GM19455 (cell line): ENCODE measurements at regions not wholly inside any gene's neighbourhood (a gene's known extent, or its start where the extent isn't known, plus 50 kb on each side); places are given as distances from the start of the nearest gene placed in this dataset.

Source experiments
- ATAC-seq: cut with Tn5 transposase; IDR thresholded peaks from one replicate; pipeline ENCODE4 v1.9.1; 2021; ENCODE audit not compliant: unreplicated experiment

DNA sequence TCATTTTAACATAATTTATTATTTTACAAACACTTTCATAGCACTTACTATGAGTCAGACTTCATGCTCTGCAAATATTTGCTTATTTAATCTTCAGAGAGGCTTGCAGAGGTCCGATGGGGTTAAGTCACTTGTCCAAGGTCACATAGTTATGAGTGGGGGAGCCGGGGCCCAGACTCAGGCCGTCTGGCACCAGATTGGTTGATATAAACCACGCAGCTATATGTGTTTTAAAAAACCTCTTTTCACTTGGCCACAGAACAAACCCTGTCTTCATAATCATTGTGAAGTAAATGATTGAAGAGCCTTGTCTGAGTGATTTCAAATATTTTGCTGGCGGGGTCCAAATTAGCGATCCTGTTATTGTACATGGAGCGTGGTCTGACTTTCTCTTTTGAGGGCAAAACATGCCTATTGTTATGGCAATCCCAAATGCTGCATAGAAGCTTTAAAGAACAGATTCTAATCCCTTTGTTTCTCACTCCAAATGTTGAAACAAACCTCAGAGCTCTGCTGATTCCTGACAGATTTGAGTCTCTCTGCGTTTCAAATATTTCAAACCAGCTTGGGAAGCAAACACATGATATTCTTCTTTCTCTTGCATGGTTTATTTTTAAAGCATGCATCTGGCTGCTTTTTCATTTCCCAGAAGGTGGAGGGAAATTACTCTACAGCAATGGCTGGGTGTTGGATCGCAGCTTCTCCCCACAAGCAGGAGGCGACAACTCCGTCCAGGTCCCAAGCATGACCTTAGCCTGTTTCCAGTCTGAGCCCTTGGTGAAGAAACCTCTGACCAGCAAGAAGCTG is 142.4 kb downstream of the DDX1 start:
- ATAC-seq: no peak

DNA sequence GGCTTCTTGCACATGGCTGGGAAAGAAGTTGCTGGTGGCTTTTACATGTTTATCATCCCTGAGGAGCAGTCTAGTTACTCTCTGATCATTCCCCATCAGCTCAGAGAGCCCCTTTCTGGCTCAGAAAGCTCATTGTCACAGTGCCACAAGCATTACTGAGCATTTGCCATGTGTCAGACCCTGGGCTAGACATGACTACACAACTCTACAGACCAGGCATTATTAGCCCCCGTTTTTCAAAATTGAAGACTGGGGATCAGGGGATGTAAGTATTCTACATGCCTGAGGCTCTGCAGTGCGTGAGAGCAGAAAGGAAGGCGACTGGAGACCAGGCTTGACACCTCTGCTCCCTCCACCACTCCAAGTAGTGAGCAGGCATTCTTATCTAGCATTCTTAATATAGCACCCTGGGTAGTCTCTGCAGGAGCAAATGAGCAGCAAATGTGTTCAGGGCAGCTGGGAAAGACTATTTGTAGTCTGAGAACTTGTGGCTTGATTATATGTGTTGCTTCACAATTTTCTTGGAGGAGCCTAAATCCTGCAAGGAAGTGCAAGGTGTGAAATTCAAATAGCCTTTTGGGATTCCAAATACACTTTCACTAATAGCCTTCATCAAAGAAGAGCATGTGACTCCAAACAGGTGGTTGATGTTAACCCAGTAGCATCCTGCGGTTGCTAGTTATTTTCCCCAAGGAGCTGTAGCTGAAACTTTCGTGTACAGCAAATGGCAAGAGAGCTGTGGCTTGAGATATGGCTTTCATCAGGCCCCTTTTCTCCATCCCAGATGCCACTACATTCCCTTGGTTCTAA is 143.2 kb downstream of the DDX1 start:
- no peak for ATAC-seq

DNA sequence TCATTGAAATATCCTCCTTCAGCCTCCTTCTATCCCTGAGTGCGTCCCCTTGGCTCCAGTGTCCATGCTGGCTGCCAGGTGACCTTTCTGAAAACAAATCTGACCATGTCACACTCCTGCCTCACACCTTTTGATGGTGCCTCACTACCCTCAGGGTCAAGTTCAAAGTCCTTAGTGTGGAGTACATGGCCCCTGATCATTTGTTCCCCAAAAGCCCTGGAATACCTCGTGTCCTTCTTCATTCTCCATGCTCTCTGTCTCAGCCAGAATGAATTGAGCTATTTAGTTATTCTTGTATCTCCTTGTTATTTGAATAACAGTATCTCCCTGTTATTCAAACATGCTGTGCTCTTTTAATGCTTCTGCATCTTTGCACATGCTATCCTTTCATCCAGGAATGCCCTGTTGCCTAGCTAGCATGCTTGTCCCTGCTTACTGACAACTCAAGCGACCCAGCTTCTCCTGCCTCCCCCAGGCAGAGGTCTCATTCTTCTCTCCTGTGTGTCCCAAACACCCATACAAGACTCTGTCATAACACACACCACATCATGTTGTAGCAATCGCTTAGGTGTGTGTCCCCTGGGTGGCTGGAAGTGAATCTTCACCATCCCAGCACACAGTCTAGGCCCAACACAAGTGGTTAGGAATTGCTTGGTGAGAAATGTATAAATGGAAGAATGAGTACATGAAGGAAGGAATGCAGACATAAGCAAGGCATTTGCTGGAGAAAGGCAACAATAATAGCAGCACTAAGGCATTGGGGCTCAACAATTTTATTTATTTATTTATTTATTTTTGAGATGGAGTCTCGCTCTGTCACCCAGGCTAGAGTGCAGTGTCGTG is 144.0 kb downstream of the DDX1 start:
- no peak for ATAC-seq

DNA sequence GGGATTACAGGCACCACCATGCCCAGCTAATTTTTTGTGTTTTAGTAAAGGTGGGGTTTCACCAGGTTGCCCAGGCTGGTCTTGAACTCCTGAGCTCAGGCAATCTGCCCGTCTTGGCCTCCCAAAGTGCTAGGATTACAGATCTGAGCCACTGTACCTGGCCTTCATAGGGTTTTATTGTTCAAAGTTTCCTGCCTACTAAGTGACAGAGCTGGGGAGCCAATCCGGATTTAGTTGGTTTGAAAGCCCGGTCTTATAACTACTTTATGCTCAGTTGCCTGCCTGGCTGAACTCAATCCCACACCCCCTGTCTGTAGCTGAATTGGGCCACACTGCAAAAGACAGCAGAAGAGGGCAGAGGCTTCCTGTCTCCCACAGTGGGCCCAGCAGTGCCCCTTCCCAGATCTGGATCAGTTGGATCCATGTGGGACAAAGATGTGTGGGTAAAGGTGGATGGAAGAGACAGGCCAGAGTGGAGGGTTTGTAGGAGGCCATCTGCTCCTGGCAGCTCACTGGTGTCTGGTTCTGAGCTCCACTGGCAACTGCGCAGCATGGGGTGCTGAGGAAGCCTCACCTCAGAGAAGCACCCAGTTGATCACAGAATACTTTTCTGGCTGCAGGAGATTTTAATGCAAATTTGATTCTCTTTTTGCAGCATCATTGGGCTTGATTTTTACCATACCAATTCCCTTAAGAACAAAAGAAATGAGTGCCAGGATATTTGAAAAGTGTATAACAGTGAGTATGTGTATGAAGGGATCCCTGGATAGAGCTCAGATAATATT is 144.9 kb downstream of the DDX1 start:
- no peak for ATAC-seq

DNA sequence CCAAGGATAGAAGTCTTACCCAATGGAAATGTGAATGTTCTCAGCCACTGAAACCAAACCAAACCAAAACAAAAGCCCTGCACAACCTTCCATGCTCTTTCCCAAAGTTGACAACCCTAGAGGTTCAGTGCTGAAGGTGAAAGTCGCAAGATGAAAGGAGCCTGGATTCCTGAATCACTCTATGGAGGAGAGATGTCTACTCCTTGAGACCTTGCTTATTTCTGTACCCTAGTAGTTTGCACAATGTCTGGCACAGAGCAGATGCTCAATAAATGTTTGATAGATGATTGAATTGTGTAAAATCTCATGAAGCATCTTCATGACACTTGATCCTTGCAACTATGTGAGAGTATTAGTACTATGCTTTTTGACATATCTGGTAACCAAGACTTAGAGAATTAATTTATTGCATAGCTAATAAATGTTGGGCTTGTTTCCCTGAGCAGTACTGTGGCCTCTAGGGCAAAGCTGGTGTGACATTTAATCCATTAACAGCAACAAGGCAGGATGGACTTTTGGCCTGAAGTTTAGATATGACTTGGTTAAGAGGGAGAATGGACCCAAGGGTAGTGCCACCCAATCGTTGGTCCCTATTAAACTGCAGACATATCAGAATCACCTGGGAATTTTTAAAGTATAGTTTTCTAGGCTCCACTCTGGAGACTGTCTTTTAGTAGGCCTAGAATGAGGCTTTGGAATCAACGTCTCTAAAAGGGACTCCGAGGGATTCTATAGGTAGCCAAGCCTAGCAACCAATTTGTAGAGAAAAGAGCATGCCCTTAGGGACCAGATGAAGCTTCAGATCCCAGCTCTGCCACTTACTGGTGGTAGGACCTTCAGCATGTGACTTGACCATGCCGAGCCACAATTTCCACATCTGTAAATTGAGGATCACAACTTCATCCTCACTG is 145.9 kb downstream of the DDX1 start:
- no peak for ATAC-seq

DNA sequence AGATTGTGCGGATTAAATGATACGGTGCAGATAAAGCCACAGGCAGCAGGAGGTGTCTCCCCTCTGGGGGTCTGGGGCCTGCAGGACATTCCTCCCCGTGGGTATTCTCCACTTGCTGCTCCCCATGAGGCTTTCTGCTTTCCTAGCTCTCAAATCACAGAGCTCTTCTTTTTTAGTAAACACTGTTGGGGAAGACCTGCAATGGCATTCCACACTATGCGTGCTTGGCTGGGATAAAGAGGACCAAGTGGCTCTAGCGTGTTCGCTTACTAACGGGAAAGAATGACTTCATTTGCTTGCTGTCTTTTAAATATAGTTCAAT is 146.5 kb downstream of the DDX1 start:
- ATAC-seq: no peak

DNA sequence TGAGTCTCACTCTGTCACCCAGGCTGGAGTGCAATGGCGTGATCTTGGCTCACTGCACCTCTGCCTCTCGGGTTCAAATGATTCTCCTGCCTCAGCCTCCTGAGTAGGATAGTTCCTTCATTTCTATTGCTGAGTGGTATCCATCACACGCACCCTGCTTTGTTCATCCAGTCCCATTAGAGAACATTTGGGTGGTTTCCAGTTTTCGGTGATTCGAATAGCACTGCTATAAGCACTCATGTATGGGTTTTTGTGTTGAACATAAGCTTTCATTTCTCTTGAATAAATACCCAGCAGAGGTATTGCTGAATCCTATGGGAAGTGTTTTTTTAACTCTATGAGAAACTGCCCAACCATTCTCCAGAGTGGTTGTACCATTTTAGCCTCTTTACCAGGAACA is 147.3 kb downstream of the DDX1 start:
- no peak for ATAC-seq

DNA sequence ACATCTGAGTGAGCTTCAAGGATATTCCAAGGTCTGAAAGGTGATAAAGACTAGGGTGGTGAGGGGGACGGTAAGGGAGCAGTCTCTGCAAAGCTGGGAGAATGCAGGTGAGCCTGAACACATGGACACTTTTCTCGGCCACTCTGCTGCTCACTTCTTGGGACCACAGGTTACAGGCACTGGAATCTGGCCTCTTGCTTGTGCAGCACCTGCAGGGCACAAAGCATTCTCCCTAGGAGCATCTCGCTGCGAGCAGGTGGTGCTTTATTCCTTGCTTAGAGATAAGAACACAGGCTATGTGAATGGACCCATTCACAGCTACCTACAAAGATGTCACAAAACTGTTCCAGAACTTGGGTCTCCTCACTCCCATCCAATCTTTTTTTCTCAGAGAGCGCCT is 153.2 kb downstream of the DDX1 start:
- ATAC-seq: no peak

DNA sequence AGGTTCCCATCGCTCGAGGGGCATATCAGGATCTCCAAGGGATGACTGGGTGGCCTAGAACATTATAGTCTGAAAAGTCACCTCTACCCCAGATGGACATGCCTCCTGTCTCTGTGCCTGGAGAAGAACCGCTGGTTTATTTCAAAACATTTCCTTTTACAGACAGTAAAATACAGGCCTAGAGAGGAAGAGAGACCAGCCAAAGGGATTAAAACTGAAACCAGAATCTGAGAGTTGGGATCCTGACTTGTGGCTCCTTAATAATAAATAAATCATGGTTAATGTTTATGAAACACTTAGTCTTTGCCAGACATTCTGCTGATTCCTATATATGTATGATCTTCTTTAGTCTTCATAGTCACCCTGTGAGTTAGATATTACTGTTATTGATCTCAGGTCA is 153.7 kb downstream of the DDX1 start:
- no peak for ATAC-seq

DNA sequence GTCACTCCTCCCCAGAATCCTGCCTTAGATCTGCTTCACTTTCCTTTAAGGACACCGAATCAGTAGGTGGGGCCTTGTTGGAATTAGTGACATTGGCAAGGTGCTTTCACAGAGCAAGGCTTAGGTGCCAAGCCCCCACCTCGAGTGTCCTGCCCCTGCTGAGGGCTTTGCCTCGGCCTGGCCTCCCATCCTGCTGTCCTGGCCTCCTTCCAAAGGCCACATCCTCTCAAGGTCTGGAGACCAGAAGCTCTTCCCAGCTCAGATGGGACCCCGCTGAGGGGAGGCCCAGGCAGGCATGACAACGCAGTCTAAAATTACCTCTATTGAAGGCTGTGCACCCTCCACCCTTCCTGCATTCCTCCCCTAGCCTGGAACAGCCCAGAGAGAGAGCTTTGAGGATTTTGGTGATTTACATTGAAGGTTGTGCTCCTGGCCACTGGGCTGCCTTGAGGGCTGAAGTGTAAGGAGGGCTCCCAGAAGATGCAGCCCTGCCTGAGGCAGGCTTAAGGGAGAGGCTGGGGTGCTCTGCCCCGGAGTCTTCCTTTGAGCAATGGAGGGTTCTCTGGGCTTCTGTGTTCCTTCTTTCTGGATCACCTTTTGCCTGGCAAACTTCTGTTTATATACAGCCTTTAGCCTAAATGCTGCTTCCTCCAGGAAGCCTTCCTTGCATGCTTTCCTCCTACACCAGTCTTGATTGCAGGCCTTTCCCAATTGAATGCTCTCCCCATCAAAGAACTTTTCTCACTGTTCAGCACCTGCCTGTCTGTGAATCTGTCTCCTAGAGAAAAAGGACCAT is 154.4 kb downstream of the DDX1 start:
- ATAC-seq: no peak

DNA sequence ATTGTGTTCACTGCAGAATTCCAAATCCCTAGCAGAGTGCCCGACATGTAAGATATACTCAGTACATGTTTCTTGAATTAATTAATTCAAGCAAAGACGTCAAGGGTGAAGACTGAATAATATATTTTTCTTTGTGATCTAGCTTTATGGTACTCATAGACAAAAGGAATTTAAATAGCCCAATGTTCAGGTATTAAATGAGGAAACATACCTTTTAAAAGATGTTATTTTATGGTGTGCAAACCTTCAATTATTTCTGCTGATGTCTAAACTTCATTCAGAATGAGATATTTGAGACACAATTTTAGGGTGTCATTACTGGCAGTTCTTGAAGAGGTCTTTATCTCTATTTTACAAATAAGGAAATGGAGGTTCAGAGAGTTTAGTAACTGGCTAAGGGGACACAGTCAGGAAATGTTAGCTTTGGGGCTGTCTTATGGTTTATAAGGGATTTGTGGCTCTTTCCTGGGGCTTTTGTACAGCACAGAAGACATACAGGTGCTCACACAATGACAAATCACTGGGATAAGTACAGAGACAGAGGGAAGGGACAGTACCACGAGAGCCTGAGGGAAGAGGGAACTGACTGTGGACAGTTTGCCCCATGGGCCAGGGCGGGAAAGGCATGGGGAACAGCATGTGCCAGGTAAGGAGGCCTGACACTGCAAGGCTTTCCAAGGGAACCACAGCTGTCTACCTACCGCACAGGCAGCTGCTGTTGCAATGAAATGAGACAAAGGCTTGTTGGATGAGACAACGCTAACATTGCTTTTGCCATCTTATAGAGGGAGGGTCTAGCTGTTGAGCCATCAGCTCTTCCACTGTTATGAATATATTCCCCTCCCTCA is 155.3 kb downstream of the DDX1 start:
- ATAC-seq: no peak

DNA sequence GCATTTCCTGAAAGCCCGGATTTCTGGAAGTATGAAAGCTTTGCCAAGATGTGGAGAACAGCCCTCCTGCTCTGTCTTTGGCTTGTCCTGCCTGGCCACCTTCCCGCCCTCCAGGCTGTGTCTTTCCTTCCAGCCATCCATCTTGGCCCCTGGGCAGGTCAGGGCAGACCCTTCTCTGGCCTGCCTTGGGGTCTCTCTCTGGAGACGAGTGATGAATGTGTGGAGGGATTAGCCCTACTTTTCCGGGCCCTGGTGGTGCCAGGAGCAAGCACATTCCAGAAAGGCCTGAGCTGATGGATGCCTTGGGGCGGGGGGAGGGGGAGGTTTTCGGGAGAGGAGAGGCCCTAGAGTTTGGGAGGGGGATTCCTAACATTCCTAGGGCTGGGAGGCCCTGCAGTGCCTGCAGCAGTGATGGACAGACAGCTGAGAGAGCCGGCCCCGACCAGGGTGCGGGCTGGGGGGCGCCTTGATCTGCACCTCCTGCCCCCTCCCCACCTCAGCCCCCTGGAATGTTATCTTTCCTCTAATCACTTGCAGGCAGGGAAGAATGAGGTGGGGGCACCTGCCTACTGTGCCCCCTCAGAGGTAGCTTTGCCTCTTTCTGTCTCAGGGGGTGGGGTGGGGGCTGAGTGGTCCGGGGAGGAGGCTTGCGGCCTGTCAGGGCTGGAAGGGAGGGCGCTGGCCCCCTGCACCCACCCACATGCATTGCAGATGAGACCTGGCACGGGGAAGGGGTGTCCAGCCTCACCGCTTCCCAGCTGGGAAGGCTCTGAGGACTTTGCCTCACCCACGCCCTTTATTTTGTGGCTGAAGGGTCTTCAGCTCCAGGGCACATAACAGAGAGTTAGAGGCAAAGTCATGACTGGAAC is 156.2 kb downstream of the DDX1 start:
- ATAC-seq: no peak

DNA sequence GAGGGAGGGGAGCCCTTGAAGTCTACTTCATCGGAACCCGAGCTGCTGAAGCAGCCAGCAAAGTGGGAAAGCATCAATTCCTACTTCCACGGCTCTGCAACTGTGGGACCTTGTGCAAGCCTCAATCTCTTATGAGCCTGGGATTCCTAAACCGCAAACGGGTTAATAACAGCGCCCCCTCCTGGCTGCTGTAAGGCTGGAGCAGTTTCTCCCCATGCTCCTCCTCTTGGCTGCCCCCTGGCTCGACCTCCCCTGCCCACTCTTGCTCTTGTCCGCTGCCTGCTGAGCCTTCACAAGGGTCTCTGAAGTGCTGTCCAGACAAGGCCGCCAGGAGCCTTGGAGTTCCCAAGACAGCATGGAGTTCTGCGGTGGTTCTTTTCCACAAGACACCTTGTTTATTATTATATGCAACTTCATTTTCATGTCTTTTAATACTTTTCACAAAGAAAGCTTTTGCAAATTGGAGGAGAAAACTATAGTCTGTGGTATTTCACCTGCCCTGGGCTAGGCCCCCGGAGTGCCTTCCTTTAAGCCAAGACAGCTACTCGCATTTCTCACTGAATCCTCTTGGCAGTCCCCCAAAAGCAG is 157.2 kb downstream of the DDX1 start:
- no peak for ATAC-seq

DNA sequence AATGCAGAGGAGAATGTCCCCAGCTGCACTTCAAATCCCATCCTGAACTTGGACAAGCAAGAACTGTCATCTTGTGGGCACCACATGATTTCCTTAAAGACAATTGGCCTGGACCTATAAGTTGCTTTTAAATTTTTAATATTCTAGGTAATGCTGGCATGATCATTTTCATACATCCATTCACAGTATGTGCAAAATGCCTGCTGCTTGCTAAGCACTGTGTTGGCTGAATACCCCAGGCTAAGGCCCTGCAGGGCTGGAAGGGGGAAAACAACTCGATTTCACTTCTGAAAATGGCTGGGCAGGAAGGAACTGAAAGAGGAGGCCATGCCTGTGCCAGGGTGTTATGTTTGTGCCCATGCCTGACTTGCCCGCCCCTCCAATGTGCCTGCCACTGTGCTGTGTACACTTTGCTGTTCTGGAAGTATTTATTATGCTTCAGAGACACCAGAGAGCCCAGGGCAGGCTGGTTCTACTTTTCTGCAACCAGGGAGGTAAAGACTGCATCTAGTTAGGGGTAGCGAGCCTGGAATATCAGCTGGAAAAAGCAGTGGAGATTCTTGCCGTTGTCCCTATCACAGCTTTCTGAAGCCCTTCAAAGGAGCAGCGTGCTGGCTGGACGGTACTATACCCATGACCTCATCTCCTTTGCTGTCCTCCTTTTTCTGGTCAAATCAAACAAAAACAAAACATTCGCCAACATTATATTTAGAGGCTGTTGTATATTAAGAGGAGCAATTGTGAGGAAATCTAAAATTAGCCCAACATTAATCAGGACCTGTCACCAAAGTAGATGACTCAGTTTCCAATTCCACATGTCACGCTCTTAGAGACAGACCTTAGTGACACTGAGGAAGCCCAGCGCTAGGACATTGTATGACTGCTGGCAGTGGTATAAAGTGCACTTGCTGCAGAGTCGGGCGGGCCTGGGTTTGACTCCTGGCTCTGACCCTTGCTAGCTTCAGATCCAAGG is 158.1 kb downstream of the DDX1 start:
- no peak for ATAC-seq

DNA sequence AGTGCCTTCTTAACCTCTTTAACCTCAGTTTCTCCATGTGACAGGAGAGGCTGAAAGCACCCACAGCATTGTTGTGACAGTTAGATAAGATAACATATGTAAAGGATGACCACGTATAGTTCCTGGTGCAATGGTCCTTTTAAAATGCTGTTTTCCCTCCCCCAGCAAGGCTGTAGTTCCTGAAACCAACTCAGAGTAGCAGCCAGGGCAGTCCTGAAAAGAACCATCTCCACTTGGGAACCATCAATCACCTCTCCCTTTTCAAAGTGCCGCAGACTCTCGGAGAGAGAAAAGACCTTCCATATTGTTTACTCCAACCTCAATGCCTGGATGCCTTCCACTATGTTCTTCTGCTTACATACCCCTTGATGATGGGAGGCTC is 158.8 kb downstream of the DDX1 start:
- ATAC-seq: no peak
